Parathyroid adenoma (tissue), 2 donors: ENCODE measurements at regions not wholly inside any gene's neighbourhood (a gene's known extent, or its start where the extent isn't known, plus 50 kb on each side); places are given as distances from the start of the nearest gene placed in this dataset.

Source experiments
- H2AFZ ChIP-seq: fragments of 300-600 bp; sonication (generic); one replicate; pipeline ENCODE4 v1.7.0; 2017; ENCODE audit warnings: antibody characterized with exemption, mild to moderate bottlenecking
- H3K27ac ChIP-seq: fragments of 300-600 bp; sonication (generic); one replicate; pipeline ENCODE4 v1.7.0; 2017
- H3K27me3 ChIP-seq: fragments of 300-600 bp; sonication (generic); one replicate; pipeline ENCODE4 v1.7.0; 2017; ENCODE audit warnings: low read length; ENCODE audit not compliant: control insufficient read depth, insufficient read depth
- H3K36me3 ChIP-seq: fragments of 300-600 bp; sonication (generic); one replicate; pipeline ENCODE4 v1.7.0; 2017; ENCODE audit warnings: low read length; ENCODE audit not compliant: control insufficient read depth, insufficient read depth
- H3K4me1 ChIP-seq: fragments of 300-600 bp; sonication (generic); one replicate; pipeline ENCODE4 v1.7.0; 2017; ENCODE audit warnings: control low read depth
- H3K4me2 ChIP-seq: fragments of 300-600 bp; sonication (generic); one replicate; pipeline ENCODE4 v1.7.0; 2017; ENCODE audit warnings: low read length
- H3K4me3 ChIP-seq: fragments of 300-600 bp; sonication (generic); one replicate; pipeline ENCODE4 v1.7.0; 2017; ENCODE audit warnings: low read depth, low read length
- H3K79me2 ChIP-seq: fragments of 300-600 bp; sonication (generic); one replicate; pipeline ENCODE4 v1.7.0; 2017; ENCODE audit warnings: control low read depth
- H3K9ac ChIP-seq: fragments of 300-600 bp; sonication (generic); one replicate; pipeline ENCODE4 v1.7.0; 2017; ENCODE audit warnings: mild to moderate bottlenecking
- H3K9me3 ChIP-seq: fragments of 300-600 bp; sonication (generic); one replicate; pipeline ENCODE4 v1.7.0; 2017; ENCODE audit warnings: low read length; ENCODE audit not compliant: control insufficient read depth
- CTCF ChIP-seq: fragments of 300-600 bp; sonication (generic); IDR thresholded peaks from one replicate; pipeline ENCODE4 v1.7.0; 2017; ENCODE audit warnings: antibody characterized with exemption, mild to moderate bottlenecking
- donor health status: primary hyperparathyroidism.

DNA sequence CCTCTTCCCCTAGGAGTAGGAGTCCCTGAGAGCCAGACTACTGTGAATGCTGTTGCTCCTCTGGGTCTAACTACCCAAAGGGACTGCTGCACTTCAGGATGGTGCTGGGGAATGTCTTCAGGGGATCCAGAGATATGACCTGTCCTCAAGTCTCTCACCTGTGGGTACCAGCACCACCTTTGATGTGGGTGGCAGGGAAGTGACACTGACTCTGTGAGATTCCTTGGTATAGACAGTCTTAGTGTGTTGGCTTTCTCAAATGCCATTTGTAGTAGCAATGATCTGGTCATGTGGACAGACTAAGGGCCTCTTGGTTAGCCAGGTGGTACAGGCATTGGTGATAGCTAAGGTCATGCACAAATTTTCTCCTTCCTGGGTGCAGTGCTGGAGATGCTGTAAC, 108.9 kb upstream of the ADAMTS3 start:
- H3K27me3 ChIP-seq: no peaks in the 10 kb centered on the region
- no peaks in the 10 kb centered on the region for H3K36me3 ChIP-seq
- H3K4me3 ChIP-seq: no peak overlapping the region
- no peak overlapping the region for H2AFZ ChIP-seq
- H3K27ac ChIP-seq: no peak overlapping the region
- H3K4me1 ChIP-seq: no peaks in the 10 kb centered on the region
- no peaks in the 10 kb centered on the region for H3K9me3 ChIP-seq
- H3K4me2 ChIP-seq: no peak overlapping the region
- H3K9ac ChIP-seq: no peak overlapping the region
- TF ChIP-seq CTCF: no peak
- H3K79me2 ChIP-seq: no peaks in the 10 kb centered on the region

- Histone ChIP-seq H3K27ac (no peak overlapping the region), H3K79me2 (no peaks in the 10 kb centered on the region), H3K9ac (no peak overlapping the region), H3K36me3 (no peaks in the 10 kb centered on the region), H3K4me3 (no peak overlapping the region), H2AFZ (no peak overlapping the region), H3K4me1 (no peaks in the 10 kb centered on the region), H3K4me2 (no peak overlapping the region), H3K27me3 (no peaks in the 10 kb centered on the region), H3K9me3 (no peaks in the 10 kb centered on the region)
- no peak for TF ChIP-seq CTCF
Observed at GRCh38 chr4:72677265-72677664, 108.2 kb upstream of the ADAMTS3 start.

GRCh38 chr4:72671980-72672379, 103.0 kb upstream of the ADAMTS3 start:
- no peak overlapping the region for H3K9ac ChIP-seq
- H3K9me3 ChIP-seq: no peaks in the 10 kb centered on the region
- no peaks in the 10 kb centered on the region for H3K36me3 ChIP-seq
- H3K4me3 ChIP-seq: no peak overlapping the region
- H3K4me1 ChIP-seq: peaks cover 4% of the 10 kb centered on the region
- no peak overlapping the region for H3K4me2 ChIP-seq
- no peak overlapping the region for H2AFZ ChIP-seq
- no peak for TF ChIP-seq CTCF
- no peaks in the 10 kb centered on the region for H3K79me2 ChIP-seq
- H3K27ac ChIP-seq: no peak overlapping the region
- H3K27me3 ChIP-seq: no peaks in the 10 kb centered on the region

GRCh38 chr4:72670521-72670920, 101.5 kb upstream of the ADAMTS3 start:
- peaks cover 4% of the 10 kb centered on the region for H3K4me1 ChIP-seq
- TF ChIP-seq CTCF: no peak
- no peaks in the 10 kb centered on the region for H3K27me3 ChIP-seq
- H3K79me2 ChIP-seq: no peaks in the 10 kb centered on the region
- H3K27ac ChIP-seq: no peak overlapping the region
- H3K36me3 ChIP-seq: no peaks in the 10 kb centered on the region
- H2AFZ ChIP-seq: no peak overlapping the region
- H3K9me3 ChIP-seq: no peaks in the 10 kb centered on the region
- H3K9ac ChIP-seq: no peak overlapping the region
- H3K4me2 ChIP-seq: no peak overlapping the region
- no peak overlapping the region for H3K4me3 ChIP-seq

DNA sequence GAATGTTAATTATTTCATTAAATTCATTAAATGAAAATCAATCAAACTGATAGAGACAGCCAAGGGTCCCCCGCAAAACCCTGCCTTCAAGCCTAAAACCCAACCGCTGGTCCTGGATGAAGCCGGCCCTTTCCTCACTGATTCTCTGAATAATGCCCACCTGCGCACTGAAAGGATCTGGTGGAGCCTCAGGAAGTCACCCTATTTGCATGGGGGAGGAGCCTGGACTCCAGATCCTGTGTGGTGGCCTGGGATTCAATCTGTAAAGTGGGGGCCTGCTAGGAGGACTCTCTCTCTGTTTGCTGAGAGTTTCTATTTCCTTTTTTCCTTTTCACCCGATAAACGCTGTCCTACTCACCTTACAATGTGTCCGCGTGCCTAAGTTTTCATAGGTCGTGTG, 97.9 kb upstream of the ADAMTS3 start:
- H3K4me3 ChIP-seq: no peak overlapping the region
- peaks cover 4% of the 10 kb centered on the region for H3K4me1 ChIP-seq
- no peaks in the 10 kb centered on the region for H3K36me3 ChIP-seq
- TF ChIP-seq CTCF: no peak
- no peaks in the 10 kb centered on the region for H3K79me2 ChIP-seq
- H3K27ac ChIP-seq: no peak overlapping the region
- no peak overlapping the region for H3K4me2 ChIP-seq
- H3K9me3 ChIP-seq: no peaks in the 10 kb centered on the region
- no peak overlapping the region for H3K9ac ChIP-seq
- H2AFZ ChIP-seq: no peak overlapping the region
- no peaks in the 10 kb centered on the region for H3K27me3 ChIP-seq
